Cardiac muscle cell (in vitro differentiated cells and primary cell): ENCODE measurements at regions not wholly inside any gene's neighbourhood (a gene's known extent, or its start where the extent isn't known, plus 50 kb on each side); places are given as distances from the start of the nearest gene placed in this dataset.

Experiments used
- DNase-seq, 2 donors: peaks; one replicate each; pipeline versions ENCODE4 v3.0.0 to v3.0.0-alpha.2; 2010 to 2017; ENCODE audit warnings: low read depth in 1 of 2, low spot score in 1 of 2
- H3K27ac ChIP-seq: fragments of 200-600 bp; sonication (generic); 2 replicates; pipeline ENCODE4 v1.5.1; 2016
- H3K27me3 ChIP-seq: fragments of 200-600 bp; sonication (generic); 2 replicates; pipeline ENCODE4 v1.6.0; 2016; ENCODE audit warnings: control low read depth
- H3K36me3 ChIP-seq: fragments of 200-600 bp; sonication (generic); 2 replicates; pipeline ENCODE4 v1.5.1; 2016; ENCODE audit warnings: control low read depth
- H3K4me1 ChIP-seq: fragments of 200-600 bp; sonication (generic); 2 replicates; pipeline ENCODE4 v1.8.1; 2017; ENCODE audit warnings: low read depth, mild to moderate bottlenecking, mixed run types
- H3K4me3 ChIP-seq: fragments of 200-600 bp; sonication (generic); 2 replicates; pipeline ENCODE4 v1.5.1; 2016; ENCODE audit warnings: mild to moderate bottlenecking
- H3K9me3 ChIP-seq: fragments of 200-600 bp; sonication (generic); 2 replicates; pipeline ENCODE4 v1.5.1; 2017; ENCODE audit warnings: low read depth, mild to moderate bottlenecking, control low read depth
- TF ChIP-seq, protein P1 (sequence below): IDR thresholded peaks from 2 replicates; pipeline ENCODE4 v1.5.1; 2012; ENCODE audit warnings: low read depth, mild to moderate bottlenecking, low read length

DNA sequence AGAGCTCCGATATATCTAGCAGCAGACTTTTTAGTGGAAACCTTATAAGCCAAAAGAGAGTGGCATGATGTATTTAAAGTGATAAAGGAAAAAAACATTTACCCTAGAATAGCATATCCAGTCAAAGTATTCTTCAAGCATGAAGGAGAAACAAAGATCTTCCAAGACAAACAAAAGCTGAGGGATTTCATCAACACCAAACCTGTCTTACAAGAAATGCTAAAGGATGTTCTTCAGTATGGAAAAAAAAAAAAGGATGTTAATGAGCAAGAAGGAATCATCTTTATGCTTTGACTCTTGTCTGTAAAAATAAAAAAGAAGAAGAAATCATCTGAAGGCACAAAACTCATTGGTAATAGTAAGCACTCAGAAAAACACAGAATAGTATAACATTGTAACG, 338.2 kb downstream of the TLE1 start:
- no peak overlapping the region for H3K27ac ChIP-seq
- DNase-seq = no peak
- H3K9me3 ChIP-seq = no peaks in the 10 kb centered on the region
- TF ChIP-seq, protein P1, sequence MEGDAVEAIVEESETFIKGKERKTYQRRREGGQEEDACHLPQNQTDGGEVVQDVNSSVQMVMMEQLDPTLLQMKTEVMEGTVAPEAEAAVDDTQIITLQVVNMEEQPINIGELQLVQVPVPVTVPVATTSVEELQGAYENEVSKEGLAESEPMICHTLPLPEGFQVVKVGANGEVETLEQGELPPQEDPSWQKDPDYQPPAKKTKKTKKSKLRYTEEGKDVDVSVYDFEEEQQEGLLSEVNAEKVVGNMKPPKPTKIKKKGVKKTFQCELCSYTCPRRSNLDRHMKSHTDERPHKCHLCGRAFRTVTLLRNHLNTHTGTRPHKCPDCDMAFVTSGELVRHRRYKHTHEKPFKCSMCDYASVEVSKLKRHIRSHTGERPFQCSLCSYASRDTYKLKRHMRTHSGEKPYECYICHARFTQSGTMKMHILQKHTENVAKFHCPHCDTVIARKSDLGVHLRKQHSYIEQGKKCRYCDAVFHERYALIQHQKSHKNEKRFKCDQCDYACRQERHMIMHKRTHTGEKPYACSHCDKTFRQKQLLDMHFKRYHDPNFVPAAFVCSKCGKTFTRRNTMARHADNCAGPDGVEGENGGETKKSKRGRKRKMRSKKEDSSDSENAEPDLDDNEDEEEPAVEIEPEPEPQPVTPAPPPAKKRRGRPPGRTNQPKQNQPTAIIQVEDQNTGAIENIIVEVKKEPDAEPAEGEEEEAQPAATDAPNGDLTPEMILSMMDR = no peak
- no peaks in the 10 kb centered on the region for H3K27me3 ChIP-seq
- H3K36me3 ChIP-seq = no peaks in the 10 kb centered on the region
- H3K4me3 ChIP-seq = no peak overlapping the region
- H3K4me1 ChIP-seq = no peaks in the 10 kb centered on the region

GRCh38 chr9:81344366-81344765, 345.0 kb downstream of the TLE1 start:
- TF ChIP-seq, protein P1 = no peak
- Histone ChIP-seq H3K27me3 (no peaks in the 10 kb centered on the region), H3K36me3 (no peaks in the 10 kb centered on the region), H3K4me1 (no peaks in the 10 kb centered on the region), H3K27ac (no peak overlapping the region), H3K4me3 (no peak overlapping the region), H3K9me3 (no peaks in the 10 kb centered on the region)
- no peak for DNase-seq

DNA sequence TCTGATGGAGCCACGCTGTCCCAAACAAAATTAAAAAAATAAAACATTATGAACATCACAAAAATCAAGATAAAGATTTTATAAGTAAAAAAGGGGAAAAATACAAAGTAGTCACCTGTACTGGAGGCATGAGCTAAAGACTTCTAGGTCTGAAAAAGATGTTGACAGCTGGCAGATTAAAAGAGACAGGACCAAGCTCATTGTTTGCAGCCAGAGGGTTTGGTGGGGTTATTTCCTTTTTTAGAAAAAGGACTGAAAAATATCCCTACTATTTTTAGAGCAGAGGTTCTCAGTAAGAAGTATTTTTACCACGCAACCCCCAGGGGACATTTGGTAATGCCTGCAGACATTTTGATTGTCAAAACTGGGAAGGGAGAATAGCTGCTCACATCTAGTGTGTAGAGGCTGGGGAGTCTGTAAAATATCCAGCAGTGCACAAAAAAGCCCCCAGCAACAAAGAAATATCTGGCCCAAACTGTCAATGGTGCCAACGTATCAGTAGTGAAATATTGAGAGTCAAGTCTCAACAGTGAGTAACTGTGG, 353.4 kb downstream of the TLE1 start:
- Histone ChIP-seq H3K4me3 (no peak overlapping the region), H3K9me3 (no peaks in the 10 kb centered on the region), H3K36me3 (no peaks in the 10 kb centered on the region), H3K27ac (no peak overlapping the region), H3K4me1 (no peaks in the 10 kb centered on the region), H3K27me3 (no peaks in the 10 kb centered on the region)
- TF ChIP-seq, protein P1 = no peak
- no peak for DNase-seq

- H3K27me3 ChIP-seq = no peaks in the 10 kb centered on the region
- no peak for DNase-seq
- no peak overlapping the region for H3K27ac ChIP-seq
- no peaks in the 10 kb centered on the region for H3K9me3 ChIP-seq
- TF ChIP-seq, protein P1 = no peak
- H3K36me3 ChIP-seq = no peaks in the 10 kb centered on the region
- H3K4me1 ChIP-seq = no peaks in the 10 kb centered on the region
- H3K4me3 ChIP-seq = no peak overlapping the region
These were observed 367.8 kb downstream of the TLE1 start for GRCh38 chr9:81321551-81321950.

DNA sequence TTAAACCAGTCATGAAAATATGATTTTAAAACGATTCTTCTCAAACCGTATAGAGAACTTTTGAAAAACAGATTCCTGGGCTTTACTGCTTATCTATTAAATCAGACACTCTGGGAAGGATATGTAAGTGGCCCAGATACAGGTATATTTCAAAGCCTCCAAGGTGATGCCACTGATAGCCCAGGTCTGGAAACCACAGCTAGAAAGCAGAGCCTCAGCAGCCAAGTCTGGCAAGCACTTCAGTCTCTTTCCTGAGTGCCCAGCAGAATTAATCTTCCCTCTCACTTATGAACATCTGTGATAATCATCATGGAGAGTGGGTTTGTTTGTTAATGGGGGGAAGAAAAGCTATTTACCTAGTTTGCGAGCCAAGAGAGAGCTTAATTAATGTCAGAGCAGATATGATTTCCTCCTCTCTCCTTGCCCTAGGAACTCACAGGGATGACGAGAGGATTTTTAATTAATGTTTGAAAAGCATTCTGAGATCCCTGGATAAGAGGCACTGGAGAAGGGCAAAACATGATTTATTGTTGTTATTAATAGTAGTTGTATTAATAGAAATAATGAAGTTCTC, 368.4 kb downstream of the TLE1 start:
- no peak for DNase-seq
- no peaks in the 10 kb centered on the region for H3K4me1 ChIP-seq
- no peaks in the 10 kb centered on the region for H3K36me3 ChIP-seq
- no peak overlapping the region for H3K27ac ChIP-seq
- H3K4me3 ChIP-seq = no peak overlapping the region
- H3K9me3 ChIP-seq = no peaks in the 10 kb centered on the region
- no peaks in the 10 kb centered on the region for H3K27me3 ChIP-seq
- TF ChIP-seq, protein P1 = no peak
